GM12875 (cell line): ENCODE measurements at regions not wholly inside any gene's neighbourhood (a gene's known extent, or its start where the extent isn't known, plus 50 kb on each side); places are given as distances from the start of the nearest gene placed in this dataset.

ENCODE experiments used
- H3K4me3 ChIP-seq: one replicate; pipeline ENCODE4 v1.5.1; 2011; ENCODE audit warnings: low read depth, low read length, control low read depth
- CTCF ChIP-seq: IDR thresholded peaks from 2 replicates; pipeline ENCODE4 v1.5.1; 2011; ENCODE audit warnings: low read depth, mild to moderate bottlenecking, control low read depth, inconsistent platforms, low read length, moderate library complexity, borderline replicate concordance; ENCODE audit not compliant: insufficient read depth

- no peak overlapping the region for H3K4me3 ChIP-seq
- no peak for TF ChIP-seq CTCF
Measured at GRCh38 chr6:113129991-113130390, 727.2 kb upstream of the MARCKS start.

DNA sequence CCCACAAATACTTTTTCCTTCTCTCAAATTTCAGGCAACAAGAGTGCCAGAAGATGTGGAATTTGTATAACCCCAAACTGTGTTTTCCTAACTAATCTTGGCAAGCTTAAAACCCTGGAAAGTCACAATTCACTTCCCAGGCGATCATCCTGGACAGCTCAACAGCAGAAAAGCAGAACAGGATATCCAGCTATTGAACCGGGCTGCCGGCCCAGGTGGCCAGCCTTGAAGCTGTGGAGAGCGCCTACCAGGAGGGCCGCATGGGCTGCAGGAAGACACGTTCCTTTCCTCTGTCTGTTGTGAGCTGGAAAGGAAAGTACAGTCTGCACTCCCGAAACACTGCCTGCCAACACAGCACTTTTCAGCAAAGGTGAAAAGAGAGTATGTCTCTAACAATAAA is 719.7 kb upstream of the MARCKS start:
- no peak overlapping the region for H3K4me3 ChIP-seq

GRCh38 chr6:113140721-113141120 is 716.4 kb upstream of the MARCKS start:
- H3K4me3 ChIP-seq: no peak overlapping the region
- no peak for TF ChIP-seq CTCF

More for the DNA sequence above, 719.7 kb upstream of the MARCKS start:
- TF ChIP-seq CTCF: no peak

- H3K4me3 ChIP-seq: no peak overlapping the region
- no peak for TF ChIP-seq CTCF
Measured at GRCh38 chr6:113141901-113142300, 715.2 kb upstream of the MARCKS start.

GRCh38 chr6:113142671-113143174 is 714.4 kb upstream of the MARCKS start:
- H3K4me3 ChIP-seq: no peak overlapping the region
- TF ChIP-seq CTCF: no peak

DNA sequence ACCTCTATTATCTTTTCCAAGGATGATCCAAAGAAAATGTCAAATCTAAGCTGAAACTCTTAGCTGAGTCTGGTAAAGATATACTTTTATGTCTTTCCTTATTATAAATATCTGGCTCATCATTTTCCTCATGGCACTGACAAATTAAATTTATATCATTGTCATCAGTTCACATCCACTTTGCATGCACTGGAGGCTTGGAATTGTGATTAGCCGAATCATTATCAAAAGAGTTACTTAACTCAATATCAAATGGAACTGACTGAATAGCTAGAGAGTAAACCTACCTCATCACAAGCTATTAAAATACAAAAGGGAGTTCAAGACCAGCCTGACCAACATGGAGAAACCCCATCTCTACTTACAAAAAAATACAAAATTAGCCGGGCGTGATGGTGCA is 713.9 kb upstream of the MARCKS start:
- no peak for TF ChIP-seq CTCF

DNA sequence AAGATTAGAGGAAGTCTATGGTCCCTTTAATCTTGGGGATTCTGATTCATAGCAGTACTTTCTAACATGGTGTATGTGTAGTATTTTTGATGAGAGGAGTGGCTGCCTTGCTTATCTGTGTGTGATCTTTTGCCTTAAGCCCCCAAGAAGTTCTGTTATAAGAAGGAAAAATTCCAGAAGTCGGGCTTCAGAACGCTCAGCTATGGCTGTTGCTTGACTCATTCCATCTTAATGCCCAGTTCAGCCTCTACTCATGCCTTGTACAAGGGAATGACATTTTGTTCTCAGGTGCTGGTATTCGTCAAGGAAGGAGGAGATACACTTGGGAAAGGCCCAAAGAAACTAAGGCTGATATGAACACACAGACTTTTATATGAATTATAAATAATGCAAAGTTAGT is 713.0 kb upstream of the MARCKS start:
- no peak overlapping the region for H3K4me3 ChIP-seq
- TF ChIP-seq CTCF: no peak

More for the DNA sequence above, 713.9 kb upstream of the MARCKS start:
- H3K4me3 ChIP-seq: no peak overlapping the region
